ENCODE measurements at regions not wholly inside any gene's neighbourhood (a gene's known extent, or its start where the extent isn't known, plus 50 kb on each side); places are given as distances from the start of the nearest gene placed in this dataset.
A peak's percentile ranks its signal among the peaks of the same experiment; 100 is the strongest.

DNA sequence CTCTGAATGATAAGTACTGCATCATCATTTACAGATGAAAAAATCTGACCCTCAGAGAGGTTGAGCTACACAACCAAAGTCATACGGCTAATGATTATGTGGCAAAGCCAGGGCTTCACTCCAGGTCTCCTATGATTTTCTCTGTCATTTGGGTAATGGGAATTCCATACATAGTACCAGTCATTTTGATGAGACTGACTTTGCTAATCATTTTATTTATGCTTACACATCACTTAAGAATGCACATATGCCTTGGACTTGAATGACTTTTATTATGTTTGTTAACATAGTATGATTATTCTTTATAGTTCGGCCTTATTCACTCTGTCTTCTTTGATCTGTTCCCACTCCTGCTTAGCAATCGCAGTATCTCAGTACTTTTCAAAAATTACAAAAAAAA, 255.1 kb upstream of the GPRIN3 start:
- no peaks in the 10 kb centered on the region for H3K9me3 ChIP-seq (ENCODE audit: control insufficient read depth, low read length)
- no peaks in the 10 kb centered on the region for H3K36me3 ChIP-seq (ENCODE audit: control insufficient read depth, insufficient read depth, low read length)
- no peak for TF ChIP-seq CTCF (conservative IDR thresholded peaks at IDR 0.05)
- Mint-ChIP-seq H3K4me1 (peaks cover 26% of the 10 kb centered on the region), H3K4me3 (no peak overlapping the region), H3K36me3 (ENCODE audit: low read depth) (no peaks in the 10 kb centered on the region), H3K27me3 (ENCODE audit: insufficient read depth) (peaks cover 15% of the 10 kb centered on the region), H3K9me3 (no peaks in the 10 kb centered on the region), H3K27ac (no peak overlapping the region)
- H3K9ac ChIP-seq (ENCODE audit: extremely low read depth, low read length, poor library complexity, severe bottlenecking) = no peak overlapping the region
- DNase-seq = no peak
- no peak overlapping the region for H3K4me3 ChIP-seq (ENCODE audit: low read length)
- 90 to 95% methylated on average over 1 to 3 of the region's 3 CpGs for WGBS, 2 experiments (ENCODE audit: insufficient coverage in 1 of 2, insufficient read length in 1 of 2)
- no peaks in the 10 kb centered on the region for H3K27me3 ChIP-seq (ENCODE audit: control insufficient read depth, insufficient read depth, low read length, poor library complexity, severe bottlenecking)
- no peak overlapping the region for H3K27ac ChIP-seq (ENCODE audit: low read depth, low read length)
- no peaks in the 10 kb centered on the region for H3K4me1 ChIP-seq (ENCODE audit: control insufficient read depth, insufficient read depth, low read length)

DNA sequence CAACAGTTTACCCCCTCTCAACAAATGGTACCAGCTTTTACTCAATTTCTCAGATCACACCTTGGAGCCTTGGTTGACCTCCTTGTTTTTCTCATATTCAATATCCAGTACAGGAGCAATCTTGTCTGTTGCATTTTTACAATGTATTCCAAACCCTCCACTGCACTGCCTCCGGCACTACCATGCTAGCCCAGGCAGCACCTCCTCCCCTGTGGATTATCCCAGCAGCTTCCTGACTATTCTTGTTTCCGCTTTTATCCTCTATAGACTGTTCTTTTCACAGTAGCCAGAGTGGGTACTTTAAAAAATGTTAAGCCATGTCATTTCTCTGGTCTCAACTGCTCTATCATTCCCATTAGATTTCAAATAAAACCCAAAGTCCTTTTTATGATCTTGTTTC, 253.4 kb upstream of the GPRIN3 start:
- 79 to 91% methylated on average over 2 of the region's 2 CpGs for WGBS, 2 experiments (ENCODE audit: insufficient coverage in 1 of 2, insufficient read length in 1 of 2)
- H3K4me1 ChIP-seq (ENCODE audit: control insufficient read depth, insufficient read depth, low read length) = no peaks in the 10 kb centered on the region
- H3K4me3 ChIP-seq (ENCODE audit: low read length) = no peak overlapping the region
- no peaks in the 10 kb centered on the region for H3K36me3 ChIP-seq (ENCODE audit: control insufficient read depth, insufficient read depth, low read length)
- no peak overlapping the region for H3K27ac ChIP-seq (ENCODE audit: low read depth, low read length)
- TF ChIP-seq CTCF (conservative IDR thresholded peaks at IDR 0.05) = no peak
- no peaks in the 10 kb centered on the region for H3K36me3 Mint-ChIP-seq (ENCODE audit: low read depth)
- H3K27me3 Mint-ChIP-seq (ENCODE audit: insufficient read depth) = peaks cover 29% of the 10 kb centered on the region
- H3K27ac Mint-ChIP-seq = no peak overlapping the region
- H3K4me3 Mint-ChIP-seq = no peak overlapping the region
- DNase-seq = no peak
- no peaks in the 10 kb centered on the region for H3K27me3 ChIP-seq (ENCODE audit: control insufficient read depth, insufficient read depth, low read length, poor library complexity, severe bottlenecking)
- no peak overlapping the region for H3K9ac ChIP-seq (ENCODE audit: extremely low read depth, low read length, poor library complexity, severe bottlenecking)
- H3K4me1 Mint-ChIP-seq = peaks cover 26% of the 10 kb centered on the region
- no peaks in the 10 kb centered on the region for H3K9me3 Mint-ChIP-seq
- no peaks in the 10 kb centered on the region for H3K9me3 ChIP-seq (ENCODE audit: control insufficient read depth, low read length)

DNA sequence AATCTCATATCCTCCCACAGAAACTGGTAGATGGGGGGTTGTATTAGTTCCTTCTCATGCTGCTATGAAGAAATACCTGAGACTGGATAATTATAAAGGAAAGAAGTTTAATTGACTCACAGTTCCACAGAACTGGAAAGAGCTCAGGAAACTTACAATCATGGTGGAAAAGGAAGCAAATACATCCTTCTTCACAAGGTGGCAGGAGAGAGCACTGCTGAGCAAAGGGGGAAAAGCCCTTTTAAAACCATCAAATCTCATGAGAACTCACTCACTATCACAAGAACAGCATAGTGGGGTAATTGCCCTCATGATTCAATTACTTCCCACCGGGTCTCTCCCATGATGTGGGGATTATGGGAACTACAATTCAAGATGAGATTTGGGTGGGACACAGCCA, 250.5 kb upstream of the GPRIN3 start:
- Histone ChIP-seq H3K9ac (ENCODE audit: extremely low read depth, low read length, poor library complexity, severe bottlenecking) (no peak overlapping the region), H3K27ac (ENCODE audit: low read depth, low read length) (no peak overlapping the region), H3K36me3 (ENCODE audit: control insufficient read depth, insufficient read depth, low read length) (no peaks in the 10 kb centered on the region), H3K27me3 (ENCODE audit: control insufficient read depth, insufficient read depth, low read length, poor library complexity, severe bottlenecking) (no peaks in the 10 kb centered on the region), H3K9me3 (ENCODE audit: control insufficient read depth, low read length) (no peaks in the 10 kb centered on the region), H3K4me3 (ENCODE audit: low read length) (no peak overlapping the region), H3K4me1 (ENCODE audit: control insufficient read depth, insufficient read depth, low read length) (no peaks in the 10 kb centered on the region)
- no peaks in the 10 kb centered on the region for H3K36me3 Mint-ChIP-seq (ENCODE audit: low read depth)
- WGBS, 2 experiments (ENCODE audit: insufficient coverage in 1 of 2, insufficient read length in 1 of 2) = 81% methylated on average over 1 of the region's 1 CpG; no CpG with 5 or more reads in 1 of the 2 experiments
- H3K4me3 Mint-ChIP-seq = no peak overlapping the region
- H3K9me3 Mint-ChIP-seq = no peaks in the 10 kb centered on the region
- H3K27ac Mint-ChIP-seq = no peak overlapping the region
- peak; percentile 78 for TF ChIP-seq CTCF (conservative IDR thresholded peaks at IDR 0.05)
- DNase-seq = peak; percentile 57
- peaks cover 34% of the 10 kb centered on the region for H3K27me3 Mint-ChIP-seq (ENCODE audit: insufficient read depth)
- H3K4me1 Mint-ChIP-seq = peaks cover 26% of the 10 kb centered on the region
